ENCODE measurements at regions not wholly inside any gene's neighbourhood (a gene's known extent, or its start where the extent isn't known, plus 50 kb on each side); places are given as distances from the start of the nearest gene placed in this dataset.

DNA sequence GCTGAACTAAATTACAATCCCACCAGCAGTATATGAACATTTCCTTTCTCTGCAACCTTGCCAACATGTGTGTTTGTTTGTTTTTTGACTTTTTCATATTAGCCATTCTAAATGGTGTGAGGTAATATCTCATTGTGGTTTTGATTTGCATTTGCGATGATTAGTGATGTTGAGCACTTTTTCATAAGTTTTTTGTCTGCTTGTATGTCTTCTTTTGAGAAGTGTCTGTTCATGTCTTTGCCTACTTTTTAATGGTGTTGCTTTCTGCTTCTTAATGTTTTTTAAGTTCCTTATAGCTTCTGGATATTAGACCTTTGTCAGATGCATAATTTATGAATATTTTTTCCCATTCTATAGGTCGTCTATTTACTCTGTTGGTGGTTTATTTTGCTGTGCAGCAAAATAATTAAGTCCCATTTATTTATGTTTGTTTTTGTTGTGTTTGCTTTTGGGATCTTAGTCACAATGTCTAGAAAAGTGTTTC is 1262.9 kb downstream of the FSCB start:
- TF ChIP-seq, protein P1, sequence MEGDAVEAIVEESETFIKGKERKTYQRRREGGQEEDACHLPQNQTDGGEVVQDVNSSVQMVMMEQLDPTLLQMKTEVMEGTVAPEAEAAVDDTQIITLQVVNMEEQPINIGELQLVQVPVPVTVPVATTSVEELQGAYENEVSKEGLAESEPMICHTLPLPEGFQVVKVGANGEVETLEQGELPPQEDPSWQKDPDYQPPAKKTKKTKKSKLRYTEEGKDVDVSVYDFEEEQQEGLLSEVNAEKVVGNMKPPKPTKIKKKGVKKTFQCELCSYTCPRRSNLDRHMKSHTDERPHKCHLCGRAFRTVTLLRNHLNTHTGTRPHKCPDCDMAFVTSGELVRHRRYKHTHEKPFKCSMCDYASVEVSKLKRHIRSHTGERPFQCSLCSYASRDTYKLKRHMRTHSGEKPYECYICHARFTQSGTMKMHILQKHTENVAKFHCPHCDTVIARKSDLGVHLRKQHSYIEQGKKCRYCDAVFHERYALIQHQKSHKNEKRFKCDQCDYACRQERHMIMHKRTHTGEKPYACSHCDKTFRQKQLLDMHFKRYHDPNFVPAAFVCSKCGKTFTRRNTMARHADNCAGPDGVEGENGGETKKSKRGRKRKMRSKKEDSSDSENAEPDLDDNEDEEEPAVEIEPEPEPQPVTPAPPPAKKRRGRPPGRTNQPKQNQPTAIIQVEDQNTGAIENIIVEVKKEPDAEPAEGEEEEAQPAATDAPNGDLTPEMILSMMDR (IDR thresholded peaks at IDR 0.05), result no peak
- TF ChIP-seq POLR2A (IDR thresholded peaks at IDR 0.05), result no peak
